Activated CD4-positive, alpha-beta T cell treated with anti-CD3 and anti-CD28 coated beads, Interleukin-2, amount 50 U/mL, for 16 hours (primary cell): ENCODE measurements at regions not wholly inside any gene's neighbourhood (a gene's known extent, or its start where the extent isn't known, plus 50 kb on each side); places are given as distances from the start of the nearest gene placed in this dataset.

Experiments used
- DNase-seq: peaks from one replicate; pipeline ENCODE4 v3.0.0-alpha.2; 2020

GRCh38 chr21:30986965-30987364 lies 51.3 kb downstream of the KRTAP19-8 start:
- no peak for DNase-seq

GRCh38 chr21:30984889-30985288 lies 53.4 kb downstream of the KRTAP19-8 start:
- no peak for DNase-seq

- DNase-seq: no peak
Measured at GRCh38 chr21:30981403-30981802, 56.9 kb downstream of the KRTAP19-8 start.

- DNase-seq: peak; percentile 2
Measured at GRCh38 chr21:30979054-30979453, 59.2 kb downstream of the KRTAP19-8 start.

GRCh38 chr21:30964283-30964682 lies 74.0 kb downstream of the KRTAP19-8 start:
- no peak for DNase-seq

GRCh38 chr21:30963502-30963901 lies 74.8 kb downstream of the KRTAP19-8 start:
- no peak for DNase-seq

- no peak for DNase-seq
Measured at GRCh38 chr21:30962013-30962412, 76.3 kb downstream of the KRTAP19-8 start.

- DNase-seq: no peak
Measured at GRCh38 chr21:30958741-30959140, 77.4 kb upstream of the KRTAP11-1 start.

- DNase-seq: no peak
Measured at GRCh38 chr21:30957010-30957409, 75.6 kb upstream of the KRTAP11-1 start.

GRCh38 chr21:30953605-30954004 lies 72.2 kb upstream of the KRTAP11-1 start:
- no peak for DNase-seq

- DNase-seq: no peak
Measured at GRCh38 chr21:30947141-30947540, 65.8 kb upstream of the KRTAP11-1 start.

GRCh38 chr21:30943920-30944319 lies 62.5 kb upstream of the KRTAP11-1 start:
- DNase-seq: no peak

- no peak for DNase-seq
Measured at GRCh38 chr21:30943243-30943642, 61.9 kb upstream of the KRTAP11-1 start.

GRCh38 chr21:30942192-30942591 lies 60.8 kb upstream of the KRTAP11-1 start:
- DNase-seq: no peak

GRCh38 chr21:30936207-30936606 lies 54.8 kb upstream of the KRTAP11-1 start:
- no peak for DNase-seq

- DNase-seq: no peak
Measured at GRCh38 chr21:30935889-30936168, 54.4 kb upstream of the KRTAP11-1 start.

GRCh38 chr21:30935121-30935888 lies 53.9 kb upstream of the KRTAP11-1 start:
- no peak for DNase-seq

- no peak for DNase-seq
Measured at GRCh38 chr21:30932686-30933085, 51.3 kb upstream of the KRTAP11-1 start.
